ENCODE measurements at regions not wholly inside any gene's neighbourhood (a gene's known extent, or its start where the extent isn't known, plus 50 kb on each side); places are given as distances from the start of the nearest gene placed in this dataset.
A peak's percentile ranks its signal among the peaks of the same experiment; 100 is the strongest.
"Not testable (repeated sequence)": the region's sequence is repeated elsewhere in the genome, so short reads cannot be mapped to it uniquely, and the experiment has no call there.

- TF ChIP-seq ZFX (IDR thresholded peaks at IDR 0.05) = no peak
- TF ChIP-seq, protein P1, sequence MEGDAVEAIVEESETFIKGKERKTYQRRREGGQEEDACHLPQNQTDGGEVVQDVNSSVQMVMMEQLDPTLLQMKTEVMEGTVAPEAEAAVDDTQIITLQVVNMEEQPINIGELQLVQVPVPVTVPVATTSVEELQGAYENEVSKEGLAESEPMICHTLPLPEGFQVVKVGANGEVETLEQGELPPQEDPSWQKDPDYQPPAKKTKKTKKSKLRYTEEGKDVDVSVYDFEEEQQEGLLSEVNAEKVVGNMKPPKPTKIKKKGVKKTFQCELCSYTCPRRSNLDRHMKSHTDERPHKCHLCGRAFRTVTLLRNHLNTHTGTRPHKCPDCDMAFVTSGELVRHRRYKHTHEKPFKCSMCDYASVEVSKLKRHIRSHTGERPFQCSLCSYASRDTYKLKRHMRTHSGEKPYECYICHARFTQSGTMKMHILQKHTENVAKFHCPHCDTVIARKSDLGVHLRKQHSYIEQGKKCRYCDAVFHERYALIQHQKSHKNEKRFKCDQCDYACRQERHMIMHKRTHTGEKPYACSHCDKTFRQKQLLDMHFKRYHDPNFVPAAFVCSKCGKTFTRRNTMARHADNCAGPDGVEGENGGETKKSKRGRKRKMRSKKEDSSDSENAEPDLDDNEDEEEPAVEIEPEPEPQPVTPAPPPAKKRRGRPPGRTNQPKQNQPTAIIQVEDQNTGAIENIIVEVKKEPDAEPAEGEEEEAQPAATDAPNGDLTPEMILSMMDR (conservative IDR thresholded peaks at IDR 0.05) = no peak
- H3K27ac ChIP-seq = peak overlapping the region; percentile 21; the same call in 1 of the 2 replicates
Observed at GRCh38 chr7:140260352-140261104, 83.7 kb upstream of the KDM7A start.

DNA sequence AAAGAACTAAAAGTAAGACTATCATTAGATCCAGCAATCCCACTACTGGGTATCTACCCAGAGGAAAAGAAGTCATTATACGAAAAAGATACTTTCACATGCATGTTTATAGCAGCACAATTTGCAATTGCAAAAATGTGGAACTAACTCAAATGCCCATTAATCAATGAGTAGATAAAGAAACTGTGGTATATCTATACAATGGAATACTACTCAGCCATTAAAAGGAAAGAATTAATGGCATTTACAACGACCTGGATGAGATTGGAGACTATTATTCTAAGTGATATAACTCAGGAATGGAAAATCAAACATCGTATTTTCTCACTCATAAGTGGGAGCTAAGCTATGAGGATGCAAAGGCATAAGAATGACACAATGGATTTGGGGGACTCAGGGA, 80.5 kb upstream of the KDM7A start:
- H3K27ac ChIP-seq = not testable (repeated sequence)

DNA sequence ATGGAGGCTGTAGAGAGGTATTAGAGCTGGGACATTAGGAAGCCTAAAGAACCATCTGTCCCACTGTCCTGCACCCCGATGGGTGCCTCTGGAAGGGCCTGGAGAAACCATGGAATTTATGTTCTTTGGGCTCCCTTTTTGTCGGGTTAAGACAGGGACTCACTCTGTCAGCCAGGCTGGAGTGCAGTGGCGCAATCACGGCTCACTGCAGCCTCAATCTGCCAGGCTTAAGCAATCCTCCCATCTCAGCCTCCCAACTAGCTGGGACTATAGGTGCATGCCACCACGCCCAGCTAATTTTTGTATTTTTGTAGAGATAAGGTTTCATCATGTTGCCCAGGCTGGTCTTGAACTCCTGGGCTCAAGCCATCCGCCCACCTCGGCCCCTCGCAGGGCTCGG, 78.2 kb upstream of the KDM7A start:
- not testable (repeated sequence) for H3K27ac ChIP-seq

- no peak for TF ChIP-seq ZFX (IDR thresholded peaks at IDR 0.05)
- TF ChIP-seq, protein P1 (conservative IDR thresholded peaks at IDR 0.05) = no peak
- H3K27ac ChIP-seq = no peak overlapping the region
Observed at GRCh38 chr7:140249036-140249806, 72.4 kb upstream of the KDM7A start.

DNA sequence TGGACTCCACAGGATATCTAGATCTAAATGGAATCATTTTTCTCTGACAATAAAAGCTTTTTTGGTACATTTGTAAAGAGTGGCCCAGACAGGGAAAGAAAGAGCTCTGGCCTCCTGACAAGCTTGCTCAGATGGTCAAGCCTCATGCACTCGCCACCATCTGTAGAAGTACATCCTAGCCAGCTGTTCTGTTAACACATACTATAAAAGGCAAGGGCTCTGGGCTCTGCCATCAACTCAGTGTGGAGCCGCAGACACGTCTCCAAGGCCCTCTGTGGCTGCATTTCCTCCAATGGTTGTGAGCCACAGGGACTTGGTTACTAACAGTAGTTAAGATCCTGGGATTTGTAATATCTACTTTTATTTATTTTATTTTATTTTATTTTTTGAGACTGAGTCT, 70.8 kb upstream of the KDM7A start:
- TF ChIP-seq, protein P1 (conservative IDR thresholded peaks at IDR 0.05) = no peak
- TF ChIP-seq ZFX (IDR thresholded peaks at IDR 0.05) = no peak
- no peak overlapping the region for H3K27ac ChIP-seq

DNA sequence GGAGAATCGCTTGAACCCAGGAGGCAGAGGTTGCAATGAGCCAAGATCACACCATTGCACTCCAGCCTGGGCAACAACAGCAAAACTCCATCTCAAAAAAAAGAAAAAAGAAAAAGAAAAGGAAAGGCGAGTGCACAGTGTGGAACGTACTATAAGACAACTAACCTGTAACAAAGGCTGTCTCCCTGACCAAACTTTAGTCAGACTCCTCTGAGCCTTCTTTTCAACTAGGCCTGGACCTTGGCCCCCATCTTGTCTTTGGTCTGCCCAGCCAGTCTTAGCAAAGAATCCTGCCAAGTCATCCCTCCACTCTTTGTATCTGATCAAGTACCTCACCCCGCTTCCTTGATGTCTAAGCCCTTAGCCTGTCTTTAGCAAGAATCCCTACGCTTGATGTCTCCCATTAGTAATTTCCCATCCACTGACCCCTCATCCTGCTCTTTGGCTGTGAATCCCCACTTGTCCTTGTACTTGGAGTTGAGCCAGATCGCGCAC, 68.9 kb upstream of the KDM7A start:
- TF ChIP-seq, protein P1 (conservative IDR thresholded peaks at IDR 0.05) = no peak
- TF ChIP-seq ZFX (IDR thresholded peaks at IDR 0.05) = no peak

DNA sequence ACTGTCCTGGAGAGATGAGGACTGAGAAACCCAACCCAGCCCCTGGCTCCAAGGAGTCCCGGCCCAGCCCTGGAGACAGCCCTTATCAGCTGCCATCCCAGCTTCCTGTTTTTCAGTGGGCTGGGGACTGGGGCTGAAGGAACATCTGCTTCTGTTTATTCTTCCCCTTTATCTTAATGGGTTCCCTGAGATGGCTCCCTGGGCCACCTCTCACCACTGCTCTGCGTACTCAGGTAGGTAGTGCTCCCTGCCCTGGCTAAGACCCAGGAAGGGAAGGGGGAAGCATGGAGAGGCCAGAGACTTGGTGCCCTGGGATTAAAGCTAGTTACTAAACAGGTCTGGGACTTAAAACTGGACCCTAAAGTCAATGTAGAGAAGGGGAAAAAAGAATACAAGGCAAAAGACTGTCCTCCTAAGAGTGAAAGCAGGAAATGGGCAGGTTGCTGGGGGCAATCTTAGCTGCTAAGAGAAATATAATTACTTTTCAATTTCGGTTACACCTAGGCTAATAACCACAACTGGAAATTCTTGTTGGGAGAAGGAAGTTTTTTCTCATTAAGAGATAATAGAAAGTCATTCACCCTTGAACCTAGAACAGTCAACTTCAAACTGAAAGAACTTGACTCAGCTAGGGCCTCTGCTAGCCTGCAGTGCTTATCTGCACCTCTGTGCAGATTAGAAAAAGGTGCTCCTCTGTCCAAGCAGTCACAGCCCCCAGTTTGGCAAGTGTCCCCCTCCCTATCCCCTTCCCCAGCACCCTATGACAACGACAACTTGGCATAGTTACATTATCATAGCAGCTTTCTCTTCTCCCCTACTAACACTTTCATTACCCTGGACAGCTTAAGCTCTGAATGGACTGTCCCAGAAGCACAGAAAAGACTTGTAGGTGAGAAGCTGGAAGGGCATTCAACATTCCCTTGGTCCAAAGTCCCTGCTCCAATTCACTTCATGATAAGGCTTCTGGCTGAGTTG, 65.6 kb upstream of the KDM7A start:
- TF ChIP-seq ZFX (IDR thresholded peaks at IDR 0.05) = no peak
- TF ChIP-seq, protein P1 (conservative IDR thresholded peaks at IDR 0.05) = no peak
- H3K27ac ChIP-seq = no peak overlapping the region

More for the DNA sequence above, 68.9 kb upstream of the KDM7A start:
- no peak overlapping the region for H3K27ac ChIP-seq

DNA sequence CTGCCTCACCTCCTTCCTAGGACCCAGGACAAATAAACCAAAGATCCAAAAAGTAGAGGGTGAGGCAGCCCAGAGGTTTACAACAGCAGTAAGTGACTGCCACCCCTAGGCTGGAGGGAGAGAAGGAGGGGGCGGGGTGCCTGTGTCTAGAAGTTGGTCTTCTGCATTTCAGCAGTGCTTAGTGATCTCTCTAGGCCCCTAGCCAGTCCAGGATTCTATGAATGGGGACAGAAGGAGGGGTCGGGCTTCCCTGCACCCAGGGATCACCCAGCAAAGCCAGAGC, 62.8 kb upstream of the KDM7A start:
- no peak for TF ChIP-seq ZFX (IDR thresholded peaks at IDR 0.05)
- TF ChIP-seq, protein P1 (conservative IDR thresholded peaks at IDR 0.05) = no peak
- no peak overlapping the region for H3K27ac ChIP-seq
